NCI-H524 treated with DMSO at 0.1 percent for 48 hours (cell line): ENCODE measurements at regions not wholly inside any gene's neighbourhood (a gene's known extent, or its start where the extent isn't known, plus 50 kb on each side); places are given as distances from the start of the nearest gene placed in this dataset.

Source experiments
- DNase-seq: peaks from one replicate; lab custom pipeline; 2025; lab: John Stamatoyannopoulos, UW

DNA sequence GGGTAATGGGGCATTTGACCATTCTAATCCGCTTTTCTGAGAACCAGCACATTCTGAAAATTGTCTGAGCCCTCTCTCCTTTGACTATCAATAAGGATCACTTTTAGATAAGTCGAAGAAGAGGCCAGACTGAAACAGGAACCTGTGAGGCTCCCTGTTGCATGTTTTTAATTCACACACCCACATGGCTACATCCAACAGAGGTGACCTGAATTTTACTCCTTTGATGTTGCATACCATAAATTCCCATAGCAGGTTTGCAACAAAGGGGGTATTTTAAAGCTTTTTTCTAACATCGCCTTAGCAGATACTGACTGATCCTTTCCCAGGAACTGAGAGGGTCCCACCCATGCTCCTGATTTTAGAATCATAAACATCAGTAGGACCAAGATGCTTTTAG is 450.8 kb downstream of the USP25 start:
- DNase-seq: no peak

DNA sequence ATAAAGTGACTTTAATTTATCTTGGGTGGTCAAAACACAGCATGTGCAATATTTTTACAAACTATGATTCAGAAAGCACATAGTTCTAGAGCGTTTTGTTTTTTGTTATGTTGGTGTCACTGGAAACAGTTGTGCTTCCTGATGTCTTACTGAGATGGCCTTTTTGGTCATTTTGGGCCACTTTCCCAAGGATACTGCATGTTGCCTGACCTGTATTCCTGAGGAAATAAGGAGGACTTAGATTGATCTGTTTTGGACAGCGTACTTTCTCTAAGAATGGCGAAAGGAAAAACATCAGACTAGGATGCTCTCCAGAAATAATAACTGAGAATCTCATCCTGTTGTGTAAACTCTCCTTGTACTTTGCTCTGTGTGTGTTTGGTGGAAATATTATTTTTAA is 451.2 kb downstream of the USP25 start:
- no peak for DNase-seq

DNA sequence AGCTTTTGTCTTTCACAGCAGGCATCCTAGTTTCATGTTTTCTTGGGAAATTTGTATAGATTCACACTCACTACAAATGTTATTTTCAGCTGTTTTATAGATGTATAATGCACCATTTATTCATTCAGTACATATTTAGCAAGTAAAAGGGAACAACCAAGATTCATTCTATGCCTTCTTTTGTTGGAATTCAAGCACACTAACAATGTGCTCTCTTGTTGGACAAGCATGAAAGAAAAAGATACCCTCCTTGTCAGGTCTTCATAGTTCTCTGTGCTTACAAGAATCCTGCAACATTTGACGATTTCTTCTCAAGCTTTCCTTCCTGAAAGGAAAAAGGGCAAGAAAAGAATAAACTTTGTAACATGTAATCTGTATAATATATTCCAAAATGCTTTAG is 456.0 kb downstream of the USP25 start:
- DNase-seq: no peak

DNA sequence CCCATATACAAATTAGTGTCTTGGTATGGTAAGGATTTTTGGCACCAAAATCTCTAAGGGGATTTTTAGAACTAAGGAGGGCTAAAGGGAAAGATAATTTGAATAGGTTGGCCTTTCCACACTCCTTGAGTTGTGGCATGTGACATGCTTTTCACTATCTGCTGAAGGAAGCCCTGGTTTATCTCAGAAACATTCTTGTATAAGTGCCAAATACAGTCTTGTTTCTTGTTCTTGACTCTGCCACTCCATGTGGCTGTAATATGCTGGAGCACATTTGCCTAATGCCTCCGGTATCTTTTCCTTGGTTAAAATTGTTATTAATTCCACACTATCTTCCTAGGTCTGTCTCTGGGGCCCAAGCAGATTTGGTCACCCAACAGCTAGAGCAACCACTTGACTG is 457.0 kb downstream of the USP25 start:
- DNase-seq: no peak

DNA sequence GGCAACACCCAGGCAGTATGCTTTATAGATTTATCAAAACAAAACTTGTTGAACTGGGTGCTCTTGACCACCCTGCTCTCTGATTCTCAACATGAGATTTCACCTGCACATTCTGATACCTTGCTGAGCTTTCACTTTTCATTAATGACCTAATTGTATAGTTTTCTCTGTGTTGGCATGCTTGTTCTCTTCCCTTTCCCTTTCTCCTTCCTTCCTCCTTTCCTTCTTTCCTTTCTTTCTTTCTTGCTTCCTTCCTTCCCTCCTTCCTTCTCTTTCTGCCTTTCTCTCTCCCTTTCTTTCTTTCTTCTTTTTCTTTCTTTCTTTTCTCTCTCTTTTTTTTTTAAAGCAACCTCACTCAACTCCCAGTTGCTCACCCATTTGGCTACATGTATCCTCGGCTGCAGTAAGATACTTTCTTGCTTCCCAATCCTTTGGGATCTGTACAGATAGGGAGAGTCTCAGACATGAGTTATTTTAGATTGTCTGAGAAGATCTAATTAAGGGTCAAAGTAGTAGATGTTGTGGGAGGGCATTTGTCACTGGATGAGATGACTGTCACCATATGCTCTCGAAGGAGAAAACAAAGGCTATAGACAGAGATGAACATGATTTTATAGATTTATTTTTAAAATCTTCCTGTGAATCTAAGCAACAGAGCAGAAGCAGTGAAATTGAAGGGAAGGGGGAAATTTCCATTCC is 458.0 kb downstream of the USP25 start:
- DNase-seq: no peak

DNA sequence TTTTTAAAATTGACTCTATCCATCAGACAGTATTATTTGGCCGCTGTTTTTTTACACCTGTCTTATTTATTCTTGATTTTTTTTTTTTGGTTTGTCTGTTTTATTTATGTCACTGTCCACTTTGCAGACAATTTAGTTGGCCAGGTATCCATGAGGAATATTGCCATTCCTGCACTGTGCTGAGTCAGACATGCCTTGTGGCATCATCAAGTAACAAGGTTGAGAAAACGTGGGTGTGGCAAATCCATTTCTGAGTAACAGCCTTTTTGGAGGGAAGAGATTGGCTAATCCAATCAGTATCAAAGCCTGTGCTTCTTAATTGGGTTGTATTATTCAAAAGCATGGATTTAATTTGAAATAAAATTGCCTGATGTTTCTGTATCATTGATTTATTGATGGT is 463.1 kb downstream of the USP25 start:
- DNase-seq: no peak

DNA sequence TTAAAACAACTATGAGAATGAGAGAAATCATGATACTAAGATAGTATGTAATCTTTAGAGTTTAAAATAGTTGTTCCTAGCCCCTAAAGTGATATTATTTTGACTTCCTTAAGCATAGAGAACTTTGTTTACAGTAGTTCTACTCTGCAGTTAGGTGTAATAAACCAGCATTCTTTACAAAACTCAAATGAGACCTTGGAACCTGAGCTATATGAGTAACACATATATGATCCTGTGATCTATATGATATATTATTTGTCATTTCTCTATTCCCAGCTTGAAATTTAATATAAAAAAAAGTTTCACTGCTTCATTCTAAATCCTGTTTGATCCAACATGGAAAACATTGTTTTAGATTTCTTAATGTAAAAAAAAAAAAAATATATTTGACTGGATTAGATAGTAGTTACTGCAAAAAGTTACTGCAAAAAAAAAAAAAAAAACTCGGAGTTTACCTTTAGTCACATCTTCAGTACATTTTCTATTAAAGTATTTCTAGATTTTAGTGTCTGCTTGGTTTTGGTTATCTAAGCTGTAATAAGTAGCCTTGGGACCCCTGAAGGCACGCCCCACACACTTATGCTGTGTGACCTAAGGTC is 463.8 kb downstream of the USP25 start:
- no peak for DNase-seq

DNA sequence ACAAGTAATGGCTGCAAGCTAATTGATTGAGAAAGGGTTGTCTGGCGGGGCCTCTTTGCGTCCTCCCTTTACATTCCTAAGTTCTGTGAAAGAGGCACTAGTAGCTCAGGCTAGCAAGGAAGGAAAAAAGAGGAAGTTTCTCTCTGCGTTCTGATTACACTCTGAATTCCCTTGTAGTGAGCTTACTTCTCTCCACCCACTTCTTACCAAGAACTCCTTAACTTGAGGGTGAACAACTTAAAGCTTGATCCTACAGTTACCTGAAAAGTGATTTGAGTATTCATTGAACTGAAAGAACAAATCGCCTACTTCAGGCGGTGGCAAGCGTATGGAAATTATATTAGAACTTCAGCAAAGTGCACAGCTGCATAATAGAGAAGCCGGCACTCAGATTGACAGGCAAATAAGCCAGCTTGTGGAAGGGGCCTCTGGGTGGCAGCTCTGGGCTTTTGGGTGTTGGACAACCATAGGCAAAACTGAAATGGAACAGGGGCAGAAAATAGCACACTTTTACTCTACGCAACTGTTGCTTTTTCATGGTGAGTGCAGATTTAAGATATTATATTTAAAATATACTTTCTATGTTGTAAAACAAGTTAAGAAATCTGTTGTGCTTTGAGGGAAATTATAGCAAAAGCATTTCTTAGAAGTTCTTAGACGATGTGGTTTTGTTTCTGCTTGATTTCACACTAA is 464.5 kb downstream of the USP25 start:
- no peak for DNase-seq

DNA sequence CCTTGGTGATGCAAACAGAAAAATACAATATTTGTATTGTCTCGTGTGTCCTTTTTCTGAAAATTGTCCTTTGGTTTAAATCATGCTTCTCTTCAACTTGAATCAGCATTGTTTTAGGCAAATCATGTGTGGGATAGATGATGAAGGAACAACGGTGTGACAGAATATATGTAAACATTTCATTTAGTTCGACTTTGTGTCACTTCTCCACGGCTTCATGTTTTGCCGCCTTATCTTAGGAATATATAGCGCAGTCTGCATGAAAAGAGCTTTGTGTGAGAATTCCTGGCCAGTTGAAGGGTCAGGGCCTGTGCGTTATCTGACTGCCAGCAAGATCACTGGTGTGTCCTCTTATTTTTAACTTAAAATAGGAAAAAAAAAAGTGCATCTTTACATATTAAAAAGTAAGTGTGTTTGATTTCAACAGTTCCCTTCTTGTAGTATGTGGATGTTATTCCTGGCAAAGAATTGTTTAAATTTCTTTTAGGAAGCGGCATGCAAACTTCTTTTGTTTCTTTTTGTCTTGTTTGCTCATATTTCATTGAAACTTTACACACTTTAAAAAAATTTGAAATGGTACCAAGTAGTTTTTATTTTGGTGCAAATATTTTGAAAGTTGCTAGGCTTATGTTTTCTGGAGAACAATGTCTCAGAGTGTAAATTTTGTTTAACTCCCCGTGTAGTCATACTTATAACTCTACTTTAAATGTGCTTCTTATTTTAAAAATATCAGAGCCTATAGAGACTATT is 465.2 kb downstream of the USP25 start:
- DNase-seq: no peak

DNA sequence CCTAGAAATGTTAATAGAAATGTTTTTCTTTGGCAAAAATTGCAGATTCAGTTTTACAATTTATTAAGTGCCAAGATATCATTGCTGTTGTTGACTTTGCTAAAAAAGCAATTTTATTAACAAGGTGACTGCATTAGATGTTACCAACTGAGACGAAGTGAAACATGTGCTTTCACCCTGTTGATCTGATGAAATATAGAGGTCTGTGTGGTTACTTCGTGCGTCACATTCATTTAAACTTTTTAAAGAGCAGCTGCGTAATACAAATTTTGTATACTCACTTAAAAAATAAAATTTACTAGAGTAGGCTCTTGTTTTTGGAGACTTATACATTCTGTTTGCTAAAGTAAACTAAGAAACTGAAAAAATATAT is 465.7 kb downstream of the USP25 start:
- no peak for DNase-seq

DNA sequence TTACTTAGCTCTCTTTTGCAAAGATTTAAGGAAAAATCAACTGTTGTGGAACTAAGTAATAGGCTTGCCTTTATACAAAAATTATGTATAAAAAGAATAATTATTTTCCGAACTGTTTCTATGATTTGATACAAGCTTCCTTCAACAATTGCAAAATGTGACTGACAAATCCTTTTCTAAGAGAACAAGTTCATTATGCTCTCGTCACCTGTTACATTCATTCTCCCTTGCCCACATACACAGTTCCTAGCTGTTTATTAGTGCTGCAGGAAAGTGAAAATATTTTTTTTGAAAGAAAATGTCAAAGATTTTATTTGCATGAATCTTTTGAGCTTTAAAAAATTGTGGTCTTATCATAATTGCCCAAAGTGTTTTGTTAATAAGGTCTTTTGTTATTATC is 466.2 kb downstream of the USP25 start:
- DNase-seq: no peak

DNA sequence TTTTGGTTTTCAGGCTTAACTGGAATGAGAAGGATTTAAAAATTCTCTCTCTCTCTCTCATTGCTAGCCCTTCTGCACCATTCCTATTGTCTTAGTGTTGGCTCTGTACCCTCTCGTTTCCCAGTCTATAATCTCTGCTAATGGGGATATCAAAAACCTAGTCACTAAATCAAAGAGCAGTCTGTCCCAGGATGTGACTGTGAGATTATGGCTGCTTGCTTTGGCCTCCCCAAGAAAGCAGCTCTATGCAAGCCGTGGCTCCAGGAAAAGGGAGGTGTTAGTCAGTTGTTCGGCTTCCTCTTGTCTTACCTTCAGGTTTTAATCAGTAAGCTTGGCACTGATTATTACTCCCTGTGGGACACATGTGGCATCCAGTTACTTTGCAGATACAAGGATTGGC is 468.8 kb downstream of the USP25 start:
- DNase-seq: no peak

DNA sequence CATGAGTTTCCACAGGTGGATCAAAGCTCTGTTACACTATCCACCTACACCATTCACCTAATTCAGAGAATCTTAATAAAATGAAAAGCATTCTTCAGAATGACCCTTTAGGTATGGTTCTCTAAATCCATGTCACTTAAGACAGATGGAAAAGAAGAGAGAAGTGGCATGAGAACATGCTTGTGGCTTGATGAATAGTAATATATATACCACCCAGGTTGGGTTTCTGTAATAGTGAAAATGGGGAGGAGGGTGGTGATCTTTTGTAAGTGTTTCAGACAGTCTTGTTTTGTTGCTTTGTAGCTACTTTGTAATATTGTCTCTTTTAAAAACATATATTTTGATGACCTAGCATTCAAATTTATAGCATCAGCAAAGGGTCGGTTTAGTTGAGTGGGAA is 469.8 kb downstream of the USP25 start:
- no peak for DNase-seq

DNA sequence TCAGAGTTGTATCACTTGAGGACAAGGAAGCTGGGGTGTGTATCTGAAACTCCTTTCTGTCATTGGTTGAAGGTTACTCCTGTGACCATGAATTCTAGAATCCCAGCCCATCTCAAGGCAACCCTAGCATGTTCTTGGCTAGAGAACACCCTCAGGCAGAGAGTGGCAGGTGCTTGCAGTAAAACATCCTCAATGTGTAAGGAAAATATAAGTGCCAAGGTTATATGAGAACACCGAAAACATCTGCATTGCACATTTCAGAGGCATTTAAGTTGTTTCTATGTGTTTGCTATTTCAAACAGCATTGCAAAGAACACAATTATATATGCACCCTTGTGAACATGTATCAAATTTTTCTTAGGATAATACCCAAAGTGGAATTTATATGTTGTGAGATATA is 471.9 kb downstream of the USP25 start:
- DNase-seq: no peak

DNA sequence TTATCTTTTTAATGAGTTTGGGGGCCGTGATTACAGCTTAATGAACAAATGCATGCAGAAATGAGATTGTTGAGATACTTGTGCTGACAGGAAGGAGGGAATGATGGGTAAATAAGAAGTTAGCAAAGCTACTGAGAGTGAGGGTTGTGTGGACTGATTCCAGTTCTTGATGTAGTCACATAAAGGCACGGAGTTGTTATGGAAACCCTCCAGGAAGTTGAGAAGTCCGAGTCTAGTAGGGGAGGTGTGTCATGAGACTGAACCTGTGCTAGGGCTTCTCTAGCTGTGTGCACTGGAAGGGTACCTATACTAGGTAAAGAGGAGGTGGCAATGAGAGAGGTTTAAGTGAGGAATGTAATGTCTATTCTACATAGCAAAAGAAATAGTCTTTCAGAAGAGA is 475.7 kb downstream of the USP25 start:
- DNase-seq: no peak

DNA sequence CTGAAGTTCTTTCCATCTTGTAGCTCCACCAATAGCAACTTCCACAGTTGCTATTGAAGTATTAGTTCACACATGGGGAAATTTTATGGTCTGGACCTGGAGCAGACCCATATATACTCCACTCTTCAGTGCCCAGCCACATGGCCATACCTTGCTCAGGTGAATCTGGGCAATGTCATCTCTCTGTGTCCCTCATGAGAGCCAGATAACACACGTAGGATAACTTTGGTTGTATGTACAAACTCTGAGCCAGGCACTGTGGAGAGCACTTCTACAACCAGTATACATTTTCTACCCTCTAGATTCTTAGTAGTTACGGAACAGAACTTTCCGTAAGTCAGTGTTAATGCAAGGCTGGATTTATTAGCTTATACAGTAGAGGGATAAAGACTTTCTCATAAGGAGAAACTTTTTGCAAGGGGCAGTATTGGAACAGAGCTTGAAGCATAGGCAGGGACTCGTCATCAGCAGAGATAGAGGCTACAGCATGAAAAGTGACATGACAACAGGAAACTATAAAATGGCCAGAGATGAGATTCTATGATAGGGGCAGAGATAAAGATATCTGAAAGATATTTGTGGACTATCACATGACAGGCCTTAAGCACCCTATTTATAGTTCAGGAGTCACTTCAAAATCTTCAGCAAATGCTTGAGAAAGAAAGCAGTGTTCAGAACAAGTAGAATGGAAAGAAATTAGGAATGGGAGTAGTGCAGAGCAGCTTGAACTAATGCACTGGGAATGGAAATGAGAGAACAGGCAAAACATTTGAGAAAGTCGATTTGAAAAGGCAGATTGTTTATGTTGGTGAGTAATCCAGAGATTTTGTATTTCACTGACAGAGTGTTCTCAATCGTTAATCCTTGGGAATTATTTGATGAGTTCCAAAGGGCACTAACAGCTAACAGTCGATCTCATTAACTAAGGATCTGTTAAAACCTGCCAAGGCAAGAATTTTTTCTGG is 481.8 kb downstream of the USP25 start:
- no peak for DNase-seq

DNA sequence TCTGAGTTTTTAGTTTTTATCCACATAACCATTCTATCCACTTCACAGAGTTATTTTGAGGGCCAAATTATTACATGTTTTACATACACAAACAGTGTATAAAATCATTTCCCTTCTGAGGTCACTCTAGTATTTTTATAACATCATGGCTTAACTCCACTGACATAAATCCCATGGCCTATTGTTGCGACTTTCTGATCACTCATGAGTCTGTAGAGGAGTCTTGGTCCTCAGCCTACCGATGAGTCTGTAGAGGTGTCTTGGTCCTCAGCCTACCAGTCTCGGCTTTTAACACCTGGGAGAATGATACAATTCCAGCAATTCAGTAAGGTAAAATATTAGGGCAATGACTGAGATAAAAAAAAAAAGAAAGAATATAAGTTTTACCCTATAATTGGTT is 483.7 kb downstream of the USP25 start:
- no peak for DNase-seq

DNA sequence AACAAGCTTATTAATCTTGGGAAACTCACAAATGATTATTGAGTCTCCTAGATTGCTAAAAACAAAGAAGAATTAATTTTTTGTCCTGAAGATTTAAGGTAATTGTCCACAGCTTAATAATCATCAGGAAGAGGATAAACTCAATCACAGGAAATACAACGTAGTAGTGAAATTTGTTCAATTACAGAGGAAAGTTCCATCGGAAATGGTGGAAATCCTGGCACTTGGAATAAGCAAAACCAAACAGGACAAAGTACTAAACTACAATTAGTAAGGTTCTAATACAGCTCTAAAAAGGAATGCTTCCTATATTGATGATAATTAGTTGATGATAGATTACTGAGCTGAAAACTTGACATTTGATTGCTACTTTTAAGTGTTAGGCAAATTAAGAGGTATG is 485.4 kb downstream of the USP25 start:
- DNase-seq: no peak

DNA sequence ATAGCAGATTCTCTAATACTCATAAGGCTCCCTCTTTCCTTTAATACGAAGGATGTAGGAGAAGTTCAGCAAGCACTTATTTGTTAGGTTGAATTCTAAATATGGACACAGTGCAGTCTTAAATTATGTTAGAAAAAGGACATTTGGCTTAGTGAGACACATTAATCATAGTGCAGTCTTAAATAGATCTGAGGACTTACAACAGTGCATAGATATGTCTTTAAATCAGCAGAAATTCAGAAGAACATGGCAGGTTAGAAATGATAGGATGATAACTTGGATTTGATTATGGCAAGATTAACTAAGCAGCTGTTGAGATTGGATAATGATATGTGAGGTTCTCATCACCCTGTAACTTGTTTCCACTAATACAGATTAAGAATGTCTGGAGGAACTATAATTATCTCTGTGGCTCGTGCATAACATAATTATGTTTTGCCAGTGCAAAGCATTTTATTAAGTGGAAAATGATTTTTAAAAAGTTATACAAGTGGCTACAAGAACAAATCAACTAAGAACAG is 485.9 kb downstream of the USP25 start:
- DNase-seq: peak; percentile 14

DNA sequence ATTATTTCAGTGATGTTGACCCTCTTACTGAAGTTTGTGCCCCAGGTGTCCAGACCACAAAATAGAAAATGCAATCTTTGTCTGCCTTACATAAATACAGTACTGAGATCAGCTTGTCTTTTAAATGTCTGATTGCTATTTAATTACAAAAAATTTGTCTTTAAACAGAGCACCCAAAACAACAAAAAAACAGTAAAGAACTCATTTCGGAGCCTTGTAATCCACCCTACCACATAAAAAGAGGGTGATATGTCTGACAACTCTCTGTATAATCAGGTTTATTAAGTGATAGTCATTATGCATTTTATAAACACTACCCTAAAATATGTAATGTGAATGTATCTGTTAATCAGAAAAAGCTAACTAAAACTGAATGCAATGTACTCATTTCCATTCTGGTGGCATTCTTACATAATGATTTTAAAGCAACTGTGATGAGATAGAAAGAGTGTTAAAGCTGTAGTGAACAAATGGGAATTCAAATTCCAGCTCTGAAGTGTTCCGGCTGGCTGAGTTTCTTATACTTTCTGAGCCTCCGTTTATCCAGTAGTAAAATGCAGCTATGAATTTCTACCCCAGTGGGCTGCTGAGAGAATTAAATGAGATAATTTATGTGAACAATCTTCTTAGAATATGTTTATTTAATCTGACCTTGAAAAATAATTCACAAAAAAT is 486.6 kb downstream of the USP25 start:
- no peak for DNase-seq
